Muscle layer of colon (tissue), 2 donors: ENCODE measurements at regions not wholly inside any gene's neighbourhood (a gene's known extent, or its start where the extent isn't known, plus 50 kb on each side); places are given as distances from the start of the nearest gene placed in this dataset.
"Not testable (repeated sequence)": the region's sequence is repeated elsewhere in the genome, so short reads cannot be mapped to it uniquely, and the experiment has no call there.

Experiments
- H3K27ac ChIP-seq: one replicate; pipeline ENCODE4 v1.7.0; 2013; ENCODE audit warnings: low read depth, mild to moderate bottlenecking, low read length, moderate library complexity
- H3K27me3 ChIP-seq, 2 donors: one replicate each; pipeline ENCODE4 v1.7.0; 2013; ENCODE audit warnings: low read length in 2 of 2, mild to moderate bottlenecking in 2 of 2; ENCODE audit not compliant: insufficient read depth in 2 of 2, control insufficient read depth in 1 of 2
- H3K36me3 ChIP-seq: one replicate; pipeline ENCODE4 v1.7.0; 2013; ENCODE audit warnings: mild to moderate bottlenecking, low read length; ENCODE audit not compliant: insufficient read depth
- H3K4me1 ChIP-seq: one replicate; pipeline ENCODE4 v1.7.0; 2013; ENCODE audit warnings: mild to moderate bottlenecking, low read length; ENCODE audit not compliant: insufficient read depth
- H3K4me3 ChIP-seq, 2 donors: one replicate each; pipeline ENCODE4 v1.7.0; 2013; ENCODE audit warnings: low read length in 2 of 2, low read depth in 1 of 2, mild to moderate bottlenecking in 1 of 2, moderate library complexity in 1 of 2
- H3K9ac ChIP-seq: one replicate; pipeline ENCODE4 v1.7.0; 2013; ENCODE audit warnings: low read length
- H3K9me3 ChIP-seq: one replicate; pipeline ENCODE4 v1.7.0; 2013; ENCODE audit warnings: mild to moderate bottlenecking, low read length
- donor health status: abdominal sarcoma.
- donor health status: Adenocarcinoma of cecum.

DNA sequence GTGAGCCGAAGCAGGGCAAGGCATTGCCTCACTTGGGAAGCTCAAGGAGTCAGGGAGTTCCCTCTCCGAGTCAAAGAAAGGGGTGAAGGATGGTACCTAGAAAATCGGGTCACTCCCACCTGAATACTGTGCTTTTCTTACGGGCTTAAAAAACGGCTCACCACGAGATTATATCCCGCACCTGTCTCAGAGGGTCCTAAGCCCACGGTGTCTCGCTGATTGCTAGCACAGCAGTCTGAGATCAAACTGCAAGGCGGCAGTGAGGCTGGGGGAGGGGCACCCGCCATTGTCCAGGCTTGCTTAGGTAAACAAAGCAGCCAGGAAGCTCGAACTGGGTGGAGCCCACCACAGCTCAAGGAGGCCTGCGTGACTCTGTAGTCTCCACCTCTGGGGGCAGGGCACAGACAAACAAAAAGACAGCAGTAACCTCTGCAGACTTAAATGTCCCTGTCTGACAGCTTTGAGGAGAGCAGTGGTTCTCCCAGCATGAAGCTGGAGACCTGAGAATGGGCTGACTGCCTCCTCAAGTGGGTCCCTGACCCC lies 254.7 kb downstream of the FOXD4L6 start:
- H3K4me3 ChIP-seq, H3K36me3 ChIP-seq, H3K27me3 ChIP-seq, H3K9ac ChIP-seq, H3K27ac ChIP-seq, H3K4me1 ChIP-seq: not testable (repeated sequence)
- H3K9me3 ChIP-seq, result peaks cover 29% of the 10 kb centered on the region

- H3K4me1 ChIP-seq, H3K36me3 ChIP-seq, H3K27me3 ChIP-seq, H3K27ac ChIP-seq, H3K4me3 ChIP-seq, H3K9ac ChIP-seq: not testable (repeated sequence)
- H3K9me3 ChIP-seq, result peaks cover 29% of the 10 kb centered on the region
Observed at GRCh38 chr9:40868437-40868836, 260.0 kb downstream of the FOXD4L6 start.
